IMR-90 (cell line): ENCODE measurements at regions not wholly inside any gene's neighbourhood (a gene's known extent, or its start where the extent isn't known, plus 50 kb on each side); places are given as distances from the start of the nearest gene placed in this dataset.

Source experiments
- ATAC-seq: fragments of 200-7000 bp; cut with Tn5 transposase; 2 replicates; pipeline ENCODE4 v1.9.1; 2020; ENCODE audit warnings: low read depth, mild to moderate bottlenecking, moderate library complexity
- BruUV-seq: library from RNA; stranded (reverse); fragments of 400-500 nt; replicated peaks from 2 replicates; lab custom pipeline; 2021; lab: Mats Ljungman, UMichigan
- CTCF ChIA-PET: fragments of 300-600 bp; formaldehyde crosslinking; extraction: SDS; loops from one replicate; lab custom pipeline; 2021; ENCODE audit warnings: antibody characterized with exemption; lab: Yijun Ruan, JAX
- POLR2A ChIA-PET: fragments of 300-600 bp; sonication (Branson Sonifier 250); formaldehyde crosslinking; loops from one replicate; lab custom pipeline; 2022; ENCODE audit warnings: antibody characterized with exemption; ENCODE audit not compliant: unreplicated experiment; lab: Charles Lee
- DNase-seq: peaks from one replicate; pipeline ENCODE4 v3.0.0; 2013
- H2AFZ ChIP-seq: replicated peaks from 2 replicates; pipeline ENCODE3; 2013; ENCODE audit warnings: low read length, mild to moderate bottlenecking; ENCODE audit not compliant: poor library complexity
- H2AK5ac ChIP-seq: 2 replicates; pipeline ENCODE4 v1.6.1; 2013; ENCODE audit warnings: low read depth, low read length, inconsistent platforms
- H2AK9ac ChIP-seq: replicated peaks from 2 replicates; pipeline ENCODE3; 2013; ENCODE audit warnings: mild to moderate bottlenecking, low read depth, low read length, moderate library complexity; ENCODE audit not compliant: poor library complexity
- H2BK120ac ChIP-seq: 2 replicates; pipeline ENCODE4 v1.6.1; 2013; ENCODE audit warnings: low read depth, low read length, inconsistent platforms
- H2BK15ac ChIP-seq: 3 replicates; pipeline ENCODE4 v1.6.1; 2013; ENCODE audit warnings: low read depth, low read length, inconsistent platforms
- H2BK20ac ChIP-seq: 2 replicates; pipeline ENCODE4 v1.6.1; 2013; ENCODE audit warnings: low read depth, mild to moderate bottlenecking, inconsistent platforms, low read length, moderate library complexity
- H2BK5ac ChIP-seq: 2 replicates; pipeline ENCODE4 v1.6.1; 2013; ENCODE audit warnings: mild to moderate bottlenecking, low read depth, low read length, inconsistent platforms; ENCODE audit not compliant: poor library complexity, severe bottlenecking
- H3K14ac ChIP-seq: replicated peaks from 2 replicates; pipeline ENCODE4 v1.6.1; 2013; ENCODE audit warnings: low read depth, low read length, inconsistent platforms
- H3K18ac ChIP-seq: 2 replicates; pipeline ENCODE4 v1.6.1; 2013; ENCODE audit warnings: low read depth, low read length, control low read depth
- H3K23ac ChIP-seq: 2 replicates; pipeline ENCODE4 v1.6.1; 2013; ENCODE audit warnings: low read depth, low read length, inconsistent platforms
- H3K27ac ChIP-seq: 2 replicates; pipeline ENCODE4 v1.5.1; 2013; ENCODE audit warnings: mild to moderate bottlenecking, control low read depth, low read length; ENCODE audit not compliant: insufficient read depth
- H3K27me3 ChIP-seq: 2 replicates; pipeline ENCODE4 v1.6.1; 2013; ENCODE audit warnings: low read length; ENCODE audit not compliant: control insufficient read depth, insufficient read depth
- H3K36me3 ChIP-seq: 2 replicates; pipeline ENCODE4 v1.6.1; 2013; ENCODE audit warnings: low read length, mixed read lengths; ENCODE audit not compliant: control insufficient read depth, insufficient read depth
- H3K4ac ChIP-seq: 2 replicates; pipeline ENCODE4 v1.6.1; 2013; ENCODE audit warnings: low read depth, low read length, inconsistent platforms
- H3K4me1 ChIP-seq: 2 replicates; pipeline ENCODE4 v1.6.1; 2013; ENCODE audit warnings: low read length, mixed read lengths; ENCODE audit not compliant: control insufficient read depth, insufficient read depth
- H3K4me2 ChIP-seq: 2 replicates; pipeline ENCODE4 v1.6.1; 2013; ENCODE audit warnings: low read depth, mild to moderate bottlenecking, control low read depth, low read length, moderate library complexity
- H3K4me3 ChIP-seq: 2 replicates; pipeline ENCODE4 v1.5.1; 2013; ENCODE audit warnings: low read depth, mild to moderate bottlenecking, control low read depth, low read length, moderate library complexity; ENCODE audit not compliant: insufficient read depth
- H3K56ac ChIP-seq: 2 replicates; pipeline ENCODE4 v1.6.1; 2013; ENCODE audit warnings: low read length, inconsistent platforms; ENCODE audit not compliant: insufficient read depth; ENCODE audit errors: extremely low read depth
- H3K79me1 ChIP-seq, 2 experiments: 2 replicates each; pipeline ENCODE4 v1.6.1; 2013; ENCODE audit warnings: low read length in 2 of 2, inconsistent platforms in 1 of 2, low read depth in 1 of 2
- H3K9ac ChIP-seq: 2 replicates; pipeline ENCODE4 v1.6.1; 2013; ENCODE audit warnings: low read depth, low read length, control low read depth
- H3K9me1 ChIP-seq: 2 replicates; pipeline ENCODE4 v1.6.1; 2013; ENCODE audit warnings: low read length, inconsistent platforms; ENCODE audit not compliant: insufficient read depth
- H3K9me3 ChIP-seq: 2 replicates; pipeline ENCODE4 v1.6.1; 2013; ENCODE audit warnings: low read length; ENCODE audit not compliant: control insufficient read depth, insufficient read depth
- H4K20me1 ChIP-seq: 2 replicates; pipeline ENCODE4 v1.6.1; 2013; ENCODE audit warnings: low read length, inconsistent platforms; ENCODE audit not compliant: insufficient read depth
- H4K5ac ChIP-seq: 2 replicates; pipeline ENCODE4 v1.6.1; 2013; ENCODE audit warnings: mild to moderate bottlenecking, low read depth, low read length, control low read depth
- H4K8ac ChIP-seq, 2 experiments: 2 replicates each; pipeline ENCODE4 v1.6.1; 2013; ENCODE audit warnings: low read depth in 2 of 2, low read length in 2 of 2, control low read depth in 1 of 2, inconsistent platforms in 1 of 2
- H4K91ac ChIP-seq: 2 replicates; pipeline ENCODE4 v1.6.1; 2013; ENCODE audit warnings: low read depth, low read length, inconsistent platforms; ENCODE audit not compliant: insufficient read depth
- BHLHE40 ChIP-seq: fragments of 150-350 bp; IDR thresholded peaks from 2 replicates; pipeline ENCODE4 v1.6.1; 2016; ENCODE audit warnings: mild to moderate bottlenecking, low read depth, low read length
- CEBPB ChIP-seq: IDR thresholded peaks from 2 replicates; pipeline ENCODE4 v1.6.1; 2012; ENCODE audit warnings: low read depth, low read length, improper control_type of control experiment
- CHD1 ChIP-seq: IDR thresholded peaks from 2 replicates; pipeline ENCODE4 v1.6.1; 2012; ENCODE audit warnings: low read depth, low read length, improper control_type of control experiment
- CTCF ChIP-seq: conservative IDR thresholded peaks from 2 replicates; pipeline ENCODE4 v1.5.1; 2012; ENCODE audit warnings: mild to moderate bottlenecking, low read depth, low read length, improper control_type of control experiment
- ELK1 ChIP-seq: fragments of 150-350 bp; IDR thresholded peaks from 2 replicates; pipeline ENCODE4 v1.6.1; 2016; ENCODE audit warnings: low read depth, mild to moderate bottlenecking, low read length, moderate library complexity, borderline replicate concordance
- FOS ChIP-seq: fragments of 150-350 bp; IDR thresholded peaks from 2 replicates; pipeline ENCODE4 v1.6.1; 2016; ENCODE audit warnings: low read depth, low read length
- MXI1 ChIP-seq: IDR thresholded peaks from 2 replicates; pipeline ENCODE4 v1.6.1; 2012; ENCODE audit warnings: low read depth, mild to moderate bottlenecking, low read length, moderate library complexity, borderline replicate concordance
- NFE2L2 ChIP-seq: fragments of 150-350 bp; IDR thresholded peaks from 2 replicates; pipeline ENCODE4 v1.6.1; 2016; ENCODE audit warnings: low read depth, mild to moderate bottlenecking, low read length
- POLR2A ChIP-seq: IDR thresholded peaks from 2 replicates; pipeline ENCODE4 v1.6.1; 2012; ENCODE audit warnings: mild to moderate bottlenecking, low read depth, low read length
- RAD21 ChIP-seq: IDR thresholded peaks from 2 replicates; pipeline ENCODE4 v1.6.1; 2012; ENCODE audit warnings: low read length, improper control_type of control experiment
- RCOR1 ChIP-seq: IDR thresholded peaks from 2 replicates; pipeline ENCODE4 v1.6.1; 2012; ENCODE audit warnings: mild to moderate bottlenecking, low read length, improper control_type of control experiment; ENCODE audit not compliant: insufficient replicate concordance
- RFX5 ChIP-seq: IDR thresholded peaks from 2 replicates; pipeline ENCODE4 v1.8.0; 2012; ENCODE audit warnings: low read depth, mild to moderate bottlenecking, low read length, moderate library complexity
- SMC3 ChIP-seq: fragments of 150-350 bp; IDR thresholded peaks from 2 replicates; pipeline ENCODE4 v1.6.1; 2016; ENCODE audit warnings: low read depth, mild to moderate bottlenecking, antibody characterized with exemption, low read length, moderate library complexity
- USF2 ChIP-seq: fragments of 150-350 bp; IDR thresholded peaks from 2 replicates; pipeline ENCODE4 v1.6.1; 2017; ENCODE audit warnings: mild to moderate bottlenecking, antibody characterized with exemption, low read length, low read depth
- WGBS, 2 experiments: methylation state at CpG; one replicate each; pipeline versions ENCODE4 v1.1.5 to v1.1.7; 2013; ENCODE audit warnings: missing lambda C conversion rate in 2 of 2; ENCODE audit not compliant: insufficient read length in 1 of 2; ENCODE audit errors: extremely low coverage in 2 of 2; 5-methylcytosine and 5-hydroxymethylcytosine counted together
- dilution Hi-C: fragments of 300-500 bp; cut with HindIII; formaldehyde crosslinking; loops from one replicate; pipeline ENCODE4 v1.14.3; 2018; ENCODE audit warnings: low sequenced_read_pairs; ENCODE audit not compliant: unreplicated experiment
- in situ Hi-C: fragments of 300-500 bp; cut with MboI; formaldehyde crosslinking; loops from 3 replicates; pipeline ENCODE4 v1.14.3; 2019; ENCODE audit warnings: low sequenced_read_pairs, inconsistent platforms, mixed read lengths
- intact Hi-C: fragments of 100-400 bp; cut with micrococcal nuclease; formaldehyde crosslinking; loops from 2 replicates; pipeline ENCODE4 v1.10.0; 2022

- H3K4ac ChIP-seq, result no peak overlapping the region
- TF ChIP-seq ELK1 (no peak), SMC3 (no peak), CTCF (no peak), CHD1 (no peak), BHLHE40 (no peak), CEBPB (no peak), USF2 (no peak), NFE2L2 (no peak), POLR2A (no peak), RFX5 (no peak), MXI1 (no peak), FOS (no peak), RAD21 (no peak), RCOR1 (no peak)
- DNase-seq, result no peak
- intact Hi-C loops, result no loop called here
- H2AK5ac ChIP-seq, result no peak overlapping the region
- no peaks in the 10 kb centered on the region for H3K79me1 ChIP-seq
- H3K4me2 ChIP-seq, result no peak overlapping the region
- H4K20me1 ChIP-seq, result no peaks in the 10 kb centered on the region
- no CpG with 5 or more reads among the region's 1 CpG for WGBS, 2 experiments
- peaks cover 11% of the 10 kb centered on the region for H3K9me3 ChIP-seq
- H3K27ac ChIP-seq, result no peak overlapping the region
- H3K4me3 ChIP-seq, result no peak overlapping the region
- BruUV-seq, result no TSS peak
- no peak overlapping the region for H4K5ac ChIP-seq
- H3K23ac ChIP-seq, result no peak overlapping the region
- H3K18ac ChIP-seq, result no peak overlapping the region
- no peak overlapping the region for H2AK9ac ChIP-seq
- H4K91ac ChIP-seq, result no peak overlapping the region
- no peaks in the 10 kb centered on the region for H3K27me3 ChIP-seq
- H2BK5ac ChIP-seq, result no peak overlapping the region
- dilution Hi-C loops, result no loop called here
- H2AFZ ChIP-seq, result no peak overlapping the region
- in situ Hi-C loops, result no loop called here
- no peak overlapping the region for H3K9ac ChIP-seq
- H2BK15ac ChIP-seq, result no peak overlapping the region
- H2BK120ac ChIP-seq, result no peak overlapping the region
- no peaks in the 10 kb centered on the region for H3K9me1 ChIP-seq
- ChIA-PET POLR2A (no interaction called here), CTCF (no interaction called here)
- H4K8ac ChIP-seq, result no peak overlapping the region
- no peaks in the 10 kb centered on the region for H3K36me3 ChIP-seq
- no peak for ATAC-seq
- no peaks in the 10 kb centered on the region for H3K4me1 ChIP-seq
- H3K14ac ChIP-seq, result no peak overlapping the region
- H2BK20ac ChIP-seq, result no peak overlapping the region
- H3K56ac ChIP-seq, result no peak overlapping the region
These were observed 897.2 kb upstream of the ARPP21 start for GRCh38 chr3:34742151-34742550.
